H1 (cell line): ENCODE measurements at regions not wholly inside any gene's neighbourhood (a gene's known extent, or its start where the extent isn't known, plus 50 kb on each side); places are given as distances from the start of the nearest gene placed in this dataset.

Experiments
- CTCF ChIA-PET: fragments of 300-600 bp; sonication (Branson Sonifier 250); formaldehyde crosslinking; loops from one replicate; lab custom pipeline; 2021; ENCODE audit not compliant: partially characterized antibody; lab: Charles Lee
- POLR2A ChIA-PET: fragments of 300-600 bp; sonication (Branson Sonifier 250); formaldehyde crosslinking; loops from one replicate; lab custom pipeline; 2021; ENCODE audit warnings: inconsistent platforms; ENCODE audit not compliant: partially characterized antibody; lab: Charles Lee
- DNase-seq, 2 experiments: peaks; one replicate each; pipeline versions ENCODE4 v3.0.0 to v3.0.0-alpha.2; 2010 to 2022; ENCODE audit warnings: low spot score in 2 of 2, low read depth in 1 of 2, mixed read lengths in 1 of 2
- FAIRE-seq: peaks from 2 replicates; lab custom pipeline; 2011; peaks lifted over from hg19 to GRCh38; lab: Jason Lieb, UNC
- H2AFZ ChIP-seq: 2 replicates; pipeline ENCODE4 v1.8.1; 2012; ENCODE audit warnings: low read length, inconsistent platforms
- H2AK5ac ChIP-seq: 2 replicates; pipeline ENCODE4 v1.6.1; 2013; ENCODE audit warnings: low read depth, low read length
- H2BK120ac ChIP-seq: replicated peaks from 2 replicates; pipeline ENCODE3; 2013; ENCODE audit warnings: low read depth, low read length, inconsistent platforms
- H2BK12ac ChIP-seq: 2 replicates; pipeline ENCODE4 v1.6.1; 2013; ENCODE audit warnings: low read depth, low read length
- H2BK15ac ChIP-seq: 2 replicates; pipeline ENCODE4 v1.6.1; 2013; ENCODE audit warnings: low read length
- H2BK20ac ChIP-seq: 2 replicates; pipeline ENCODE4 v1.6.1; 2013; ENCODE audit warnings: low read length
- H2BK5ac ChIP-seq: 2 replicates; pipeline ENCODE4 v1.6.1; 2013; ENCODE audit warnings: low read depth, low read length
- H3K14ac ChIP-seq: 2 replicates; pipeline ENCODE4 v1.6.1; 2013; ENCODE audit warnings: inconsistent platforms; ENCODE audit not compliant: insufficient read length
- H3K18ac ChIP-seq: 2 replicates; pipeline ENCODE4 v1.6.1; 2013; ENCODE audit warnings: low read length; ENCODE audit errors: extremely low read depth
- H3K23ac ChIP-seq: 2 replicates; pipeline ENCODE4 v1.6.1; 2013; ENCODE audit warnings: inconsistent platforms; ENCODE audit not compliant: insufficient read length
- H3K23me2 ChIP-seq: 2 replicates; pipeline ENCODE4 v1.6.1; 2013; ENCODE audit warnings: low read depth, low read length
- H3K27ac ChIP-seq: 2 replicates; pipeline ENCODE4 v1.6.1; 2011; ENCODE audit warnings: low read depth, low read length, inconsistent platforms
- H3K27me3 ChIP-seq, 4 experiments: replicated peaks in 1 of 4; 1 replicate in 1 of 4; 2 replicates in 3 of 4; pipeline versions ENCODE4 v1.6.1 to v1.8.1; 2011 to 2013; ENCODE audit warnings: low read length in 3 of 4, mild to moderate bottlenecking in 3 of 4, inconsistent platforms in 2 of 4, mixed read lengths in 2 of 4, moderate library complexity in 1 of 4; ENCODE audit not compliant: control insufficient read depth in 3 of 4, insufficient read depth in 3 of 4; ENCODE audit errors: extremely low read depth in 1 of 4
- H3K36me3 ChIP-seq, 4 experiments: 2 replicates each; pipeline versions ENCODE4 v1.6.1 to v1.8.1; 2011 to 2013; ENCODE audit warnings: mild to moderate bottlenecking in 4 of 4, low read length in 3 of 4, moderate library complexity in 2 of 4, control low read depth in 1 of 4, inconsistent platforms in 1 of 4; ENCODE audit not compliant: insufficient read depth in 4 of 4, control insufficient read depth in 2 of 4
- H3K4ac ChIP-seq: replicated peaks from 2 replicates; pipeline ENCODE3; 2013; ENCODE audit warnings: low read length, low read depth, mixed read lengths, inconsistent platforms; ENCODE audit not compliant: insufficient read length
- H3K4me1 ChIP-seq, 4 experiments: replicated peaks in 1 of 4; 1 replicate in 1 of 4; 2 replicates in 3 of 4; pipeline versions ENCODE4 v1.6.1 to v1.8.1; 2011 to 2013; ENCODE audit warnings: low read length in 3 of 4, inconsistent platforms in 2 of 4, mixed read lengths in 1 of 4; ENCODE audit not compliant: insufficient read depth in 4 of 4, control insufficient read depth in 3 of 4
- H3K4me2 ChIP-seq, 2 experiments: 2 replicates each; pipeline versions ENCODE4 v1.6.1 to v1.8.1; 2011 to 2013; ENCODE audit warnings: low read depth in 2 of 2, low read length in 2 of 2, control low read depth in 1 of 2, inconsistent platforms in 1 of 2, mild to moderate bottlenecking in 1 of 2; ENCODE audit not compliant: insufficient read depth in 1 of 2
- H3K4me3 ChIP-seq, 4 experiments: fragments of 200-600, 300-600 bp in 1 of 4; sonication (generic), shearing (Covaris generic), sonication (Bioruptor Twin) in 1 of 4; 2 replicates each; pipeline versions ENCODE4 v1.5.1 to v1.8.1; 2011 to 2016; ENCODE audit warnings: low read length in 4 of 4, low read depth in 3 of 4, control low read depth in 2 of 4, inconsistent platforms in 2 of 4, mild to moderate bottlenecking in 2 of 4, mixed read lengths in 1 of 4, moderate library complexity in 1 of 4; ENCODE audit not compliant: insufficient read depth in 2 of 4; ENCODE audit errors: extremely low read depth in 1 of 4
- H3K56ac ChIP-seq: replicated peaks from 2 replicates; pipeline ENCODE3; 2013; ENCODE audit warnings: low read depth, mild to moderate bottlenecking, mixed read lengths, low read length, inconsistent platforms; ENCODE audit not compliant: insufficient read length
- H3K79me1 ChIP-seq: 2 replicates; pipeline ENCODE4 v1.6.1; 2013; ENCODE audit warnings: low read depth, low read length, control low read depth
- H3K79me2 ChIP-seq, 2 experiments: 2 replicates each; pipeline versions ENCODE4 v1.6.1 to v1.8.1; 2012 to 2013; ENCODE audit warnings: low read length in 2 of 2, mild to moderate bottlenecking in 2 of 2, inconsistent platforms in 1 of 2; ENCODE audit not compliant: insufficient read depth in 2 of 2, control insufficient read depth in 1 of 2
- H3K9ac ChIP-seq, 4 experiments: replicated peaks in 1 of 4; 1 replicate in 1 of 4; 2 replicates in 3 of 4; pipeline versions ENCODE4 v1.6.1 to v1.8.1; 2011 to 2013; ENCODE audit warnings: low read depth in 3 of 4, low read length in 3 of 4, control low read depth in 2 of 4, mild to moderate bottlenecking in 2 of 4, moderate library complexity in 2 of 4, inconsistent platforms in 1 of 4; ENCODE audit errors: extremely low read depth in 1 of 4
- H3K9me3 ChIP-seq, 2 experiments: 2 replicates each; pipeline versions ENCODE4 v1.6.1 to v1.8.1; 2012 to 2013; ENCODE audit warnings: mild to moderate bottlenecking in 2 of 2, moderate library complexity in 2 of 2, control low read depth in 1 of 2, inconsistent platforms in 1 of 2, low read depth in 1 of 2, low read length in 1 of 2, mixed read lengths in 1 of 2; ENCODE audit not compliant: insufficient read depth in 2 of 2
- H4K20me1 ChIP-seq, 2 experiments: replicated peaks in 1 of 2; 2 replicates each; pipeline versions ENCODE3 to v1.8.1; 2011 to 2013; ENCODE audit warnings: inconsistent platforms in 2 of 2, low read length in 2 of 2, mild to moderate bottlenecking in 1 of 2; ENCODE audit not compliant: insufficient read depth in 2 of 2, control insufficient read depth in 1 of 2
- H4K5ac ChIP-seq: 2 replicates; pipeline ENCODE4 v1.6.1; 2013; ENCODE audit warnings: low read length, low read depth, mixed read lengths, inconsistent platforms; ENCODE audit not compliant: insufficient read length
- H4K8ac ChIP-seq: 2 replicates; pipeline ENCODE4 v1.8.0; 2013; ENCODE audit warnings: mild to moderate bottlenecking, moderate library complexity, low read length, inconsistent platforms; ENCODE audit not compliant: insufficient read depth; ENCODE audit errors: extremely low read depth
- H4K91ac ChIP-seq: replicated peaks from 2 replicates; pipeline ENCODE3; 2013; ENCODE audit warnings: low read length, mixed read lengths, inconsistent platforms; ENCODE audit not compliant: insufficient read length
- ASH2L ChIP-seq: fragments of 200-600, 300-600 bp; sonication (generic); IDR thresholded peaks from one replicate; pipeline ENCODE4 v1.7.1; 2017; ENCODE audit warnings: low read length
- JUND ChIP-seq: IDR thresholded peaks from 2 replicates; pipeline ENCODE4 v1.6.1; 2011; ENCODE audit warnings: mild to moderate bottlenecking, improper control_type of control experiment, low read length
- RAD21 ChIP-seq, 2 experiments: IDR thresholded peaks in 1 of 2; conservative IDR thresholded peaks in 1 of 2; 2 replicates each; pipeline ENCODE4 v1.6.1; 2011; ENCODE audit warnings: low read depth in 2 of 2, low read length in 2 of 2, improper control_type of control experiment in 1 of 2, inconsistent platforms in 1 of 2, mild to moderate bottlenecking in 1 of 2, moderate library complexity in 1 of 2
- TCF12 ChIP-seq: IDR thresholded peaks from 2 replicates; pipeline ENCODE4 v1.6.1; 2011; ENCODE audit warnings: low read depth, mild to moderate bottlenecking, low read length
- TEAD4 ChIP-seq: IDR thresholded peaks from 2 replicates; pipeline ENCODE4 v1.6.1; 2012; ENCODE audit warnings: low read depth, low read length, inconsistent platforms, mixed read lengths
- WGBS, 2 experiments: shearing (Covaris generic) in 1 of 2; methylation state at CpG; one replicate each; pipeline versions ENCODE4 v1.1.6 to v1.1.7; 2013 to 2015; ENCODE audit warnings: low lambda C conversion rate in 2 of 2, mixed read lengths in 2 of 2, inconsistent platforms in 1 of 2, low coverage in 1 of 2, missing lambda C conversion rate in 1 of 2; ENCODE audit not compliant: insufficient replicate concordance in 2 of 2, insufficient coverage in 1 of 2, insufficient read length in 1 of 2; ENCODE audit errors: extremely low coverage in 1 of 2, missing lambda C conversion rate in 1 of 2; 5-methylcytosine and 5-hydroxymethylcytosine counted together
- TF ChIP-seq, protein P1 (sequence below), 3 experiments: IDR thresholded peaks; 1 replicate in 2 of 3; 2 replicates in 1 of 3; pipeline versions ENCODE4 v1.5.1 to v1.6.1; 2011; ENCODE audit warnings: low read length in 3 of 3, mild to moderate bottlenecking in 3 of 3, inconsistent platforms in 2 of 3, low read depth in 1 of 3, moderate library complexity in 1 of 3; ENCODE audit not compliant: insufficient read depth in 1 of 3; ENCODE audit errors: control extremely low read depth in 1 of 3

DNA sequence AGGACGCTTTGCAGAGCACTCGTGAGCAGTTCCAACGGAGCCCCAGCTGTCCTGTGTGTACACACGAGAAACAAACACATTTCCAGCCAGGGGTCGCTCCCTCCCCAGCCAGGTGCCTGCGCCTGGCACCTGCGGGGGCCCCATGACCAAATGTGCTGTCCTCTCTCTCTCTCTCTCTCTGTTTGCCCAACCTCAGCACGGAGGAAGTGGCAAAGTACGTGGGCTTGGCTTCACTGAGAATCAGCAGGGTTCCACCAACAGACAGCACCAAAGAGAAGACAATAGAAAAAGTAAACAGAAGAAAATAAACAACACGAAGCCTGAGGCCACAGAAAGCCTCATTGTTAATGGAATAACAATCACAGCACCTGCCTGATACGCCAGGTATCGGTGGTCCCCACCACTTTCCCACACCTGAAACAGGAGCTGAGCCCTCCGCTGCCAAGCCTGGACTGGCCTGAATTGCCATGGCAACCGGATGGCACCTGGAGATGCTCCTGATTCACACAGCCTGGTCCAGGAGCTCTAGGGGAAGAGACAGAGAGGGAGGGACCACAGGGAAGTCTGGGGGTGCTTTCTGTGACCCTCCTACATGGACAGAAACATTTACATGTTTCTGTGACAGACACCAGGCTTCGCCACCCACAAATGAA is 103.9 kb upstream of the CACNA1A start:
- Histone ChIP-seq H4K20me1 (no peaks in the 10 kb centered on the region), H4K8ac (no peak overlapping the region; the same call in 1 of the 2 replicates), H3K4me1 (peaks cover 0 to 7% (median 5%) of the 10 kb centered on the region in 4 experiments; a peak in 5 of 7 replicates), H2BK120ac (no peak overlapping the region), H2BK20ac (no peak overlapping the region), H3K79me2 (no peaks in the 10 kb centered on the region), H3K27me3 (no peaks in the 10 kb centered on the region), H3K4ac (no peak overlapping the region), H2BK12ac (peak overlapping the region; percentile 68; the same call in 1 of the 2 replicates), H3K9ac (no peak overlapping the region), H2AFZ (no peak overlapping the region), H3K14ac (no peak overlapping the region), H3K56ac (no peak overlapping the region), H3K9me3 (no peaks in the 10 kb centered on the region), H4K5ac (no peak overlapping the region), H2BK5ac (0 out of 2 replicates have a peak overlapping the region, but pooled peaks have one; percentile 66), H3K79me1 (no peaks in the 10 kb centered on the region; the same call in 1 of the 2 replicates)
- 59% methylated on average over 15 of the region's 15 CpGs; no CpG with 5 or more reads in 1 of the 2 experiments for WGBS, 2 experiments
- POLR2A ChIA-PET = interaction anchor here (0.7 kb wide), 1 partner anchor 185 kb away, joined by 3 read pairs; the partner anchor contains the start of gene ZSWIM4
- TF ChIP-seq, protein P1, sequence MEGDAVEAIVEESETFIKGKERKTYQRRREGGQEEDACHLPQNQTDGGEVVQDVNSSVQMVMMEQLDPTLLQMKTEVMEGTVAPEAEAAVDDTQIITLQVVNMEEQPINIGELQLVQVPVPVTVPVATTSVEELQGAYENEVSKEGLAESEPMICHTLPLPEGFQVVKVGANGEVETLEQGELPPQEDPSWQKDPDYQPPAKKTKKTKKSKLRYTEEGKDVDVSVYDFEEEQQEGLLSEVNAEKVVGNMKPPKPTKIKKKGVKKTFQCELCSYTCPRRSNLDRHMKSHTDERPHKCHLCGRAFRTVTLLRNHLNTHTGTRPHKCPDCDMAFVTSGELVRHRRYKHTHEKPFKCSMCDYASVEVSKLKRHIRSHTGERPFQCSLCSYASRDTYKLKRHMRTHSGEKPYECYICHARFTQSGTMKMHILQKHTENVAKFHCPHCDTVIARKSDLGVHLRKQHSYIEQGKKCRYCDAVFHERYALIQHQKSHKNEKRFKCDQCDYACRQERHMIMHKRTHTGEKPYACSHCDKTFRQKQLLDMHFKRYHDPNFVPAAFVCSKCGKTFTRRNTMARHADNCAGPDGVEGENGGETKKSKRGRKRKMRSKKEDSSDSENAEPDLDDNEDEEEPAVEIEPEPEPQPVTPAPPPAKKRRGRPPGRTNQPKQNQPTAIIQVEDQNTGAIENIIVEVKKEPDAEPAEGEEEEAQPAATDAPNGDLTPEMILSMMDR (IDR thresholded peaks at IDR 0.05; ENCODE audit: control extremely low read depth in 1 of 3, insufficient read depth in 1 of 3, low read depth in 1 of 3, low read length in 3 of 3) = peak in 2 of 3 experiments; percentile 18 to 35; a peak in 3 of 4 replicates
- TF ChIP-seq RAD21 (IDR thresholded peaks at IDR 0.05 in 1 of 2, conservative IDR thresholded peaks at IDR 0.05 in 1 of 2; ENCODE audit: low read depth in 2 of 2, low read length in 2 of 2) = peak; percentile 53 to 63
- TF ChIP-seq TCF12 = 0 out of 2 replicates have a peak, but pooled peaks have one; percentile 55
- no peak for TF ChIP-seq ASH2L
- TF ChIP-seq TEAD4 = no peak
- TF ChIP-seq JUND = no peak
- TF ChIP-seq, all 59 proteins: peak for 3
- CTCF ChIA-PET = interaction anchor here (0.8 to 2.8 kb wide), 6 partner anchors 10 to 118 kb away, joined by 3 to 10 read pairs (median 6); no protein-coding TSS in a partner anchor
- H3K23ac ChIP-seq = no peak overlapping the region
- peak overlapping the region; percentile 6 to 14; a peak in 1 of 4 replicates for H3K4me2 ChIP-seq
- no peak overlapping the region for H4K91ac ChIP-seq
- H3K18ac ChIP-seq = no peak overlapping the region
- H3K4me3 ChIP-seq = no peak overlapping the region
- no peak overlapping the region for H2AK5ac ChIP-seq
- peak overlapping the region; percentile 88; the same call in 1 of the 2 replicates for H2BK15ac ChIP-seq
- no peak for DNase-seq
- no peak overlapping the region for H3K27ac ChIP-seq
- no peak for FAIRE-seq
- no peaks in the 10 kb centered on the region for H3K36me3 ChIP-seq
- no peaks in the 10 kb centered on the region for H3K23me2 ChIP-seq
